HG03558 (cell line): ENCODE measurements at regions not wholly inside any gene's neighbourhood (a gene's known extent, or its start where the extent isn't known, plus 50 kb on each side); places are given as distances from the start of the nearest gene placed in this dataset.

Source experiments
- ATAC-seq: cut with Tn5 transposase; IDR thresholded peaks from one replicate; pipeline ENCODE4 v1.9.1; 2021; ENCODE audit warnings: moderate number of reproducible peaks; ENCODE audit not compliant: unreplicated experiment; ENCODE audit errors: extremely low read depth

GRCh38 chr1:239322369-239322768 lies 64.0 kb upstream of the CHRM3 start:
- ATAC-seq, result no peak

DNA sequence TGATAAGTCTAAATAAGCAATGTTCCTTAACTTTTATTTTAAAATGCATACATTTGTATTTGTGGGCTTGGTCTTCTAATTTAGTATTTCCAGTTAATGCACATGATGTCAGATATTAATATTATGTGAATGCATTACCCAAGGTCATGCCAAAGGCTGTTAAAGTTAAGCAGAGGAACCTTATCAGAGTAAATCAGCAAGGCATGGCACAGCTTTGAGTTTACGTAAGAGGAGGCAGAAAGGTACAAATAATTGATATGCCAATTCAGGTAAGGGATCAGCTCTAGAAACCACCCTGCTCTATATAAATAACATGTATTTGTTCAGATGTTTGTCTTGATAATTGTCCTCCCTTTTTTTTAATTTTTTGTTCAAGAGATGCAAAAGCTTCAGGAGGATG lies 64.5 kb upstream of the CHRM3 start:
- no peak for ATAC-seq

- no peak for ATAC-seq
These were observed 68.4 kb upstream of the CHRM3 start for GRCh38 chr1:239317948-239318347.

- no peak for ATAC-seq
These were observed 70.6 kb upstream of the CHRM3 start for GRCh38 chr1:239315631-239316217.

DNA sequence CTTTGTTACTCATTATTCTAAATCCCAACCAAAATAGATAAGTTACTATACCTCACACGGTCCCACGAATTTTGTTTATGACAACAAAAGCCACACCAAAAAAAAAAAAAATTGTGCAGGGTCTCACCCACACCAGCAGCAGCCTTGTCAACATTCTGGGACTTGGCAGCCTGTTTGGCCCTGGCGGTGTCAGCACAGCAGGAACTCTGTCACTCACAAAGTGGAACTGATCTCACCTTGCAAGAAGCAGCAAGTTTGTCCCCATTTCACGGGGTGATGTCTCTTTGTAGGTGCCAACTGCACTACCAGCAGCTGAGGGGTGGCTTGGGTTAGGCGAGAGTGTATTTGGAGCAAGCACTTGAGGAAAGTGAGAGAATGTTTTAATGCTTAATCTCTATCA lies 75.0 kb upstream of the CHRM3 start:
- ATAC-seq, result no peak

- no peak for ATAC-seq
These were observed 77.6 kb upstream of the CHRM3 start for GRCh38 chr1:239308701-239309333.

GRCh38 chr1:239307886-239308285 lies 78.5 kb upstream of the CHRM3 start:
- ATAC-seq, result no peak

GRCh38 chr1:239306426-239306825 lies 79.9 kb upstream of the CHRM3 start:
- ATAC-seq, result no peak

GRCh38 chr1:239303289-239303688 lies 83.1 kb upstream of the CHRM3 start:
- no peak for ATAC-seq

DNA sequence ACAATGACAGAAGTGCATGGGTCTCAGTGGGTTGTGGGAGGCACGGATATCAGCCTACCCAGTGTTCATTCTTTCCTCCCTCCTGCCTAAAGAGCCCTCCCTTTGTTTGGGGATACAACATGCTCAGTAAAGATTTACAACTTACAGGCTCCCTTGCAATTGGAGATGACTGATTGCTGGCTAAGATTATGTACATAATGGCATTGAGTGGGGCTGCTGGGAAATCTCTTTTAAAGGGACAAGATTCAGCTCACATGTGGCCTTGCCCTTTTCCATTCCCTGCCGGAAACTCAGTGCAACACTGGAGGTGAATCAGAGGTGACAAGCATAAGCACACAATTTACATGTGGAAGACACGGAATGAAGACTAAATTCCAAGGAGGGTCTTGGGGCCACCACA lies 83.7 kb upstream of the CHRM3 start:
- ATAC-seq, result no peak

- no peak for ATAC-seq
These were observed 85.1 kb upstream of the CHRM3 start for GRCh38 chr1:239301251-239301650.

- ATAC-seq, result no peak
These were observed 88.5 kb upstream of the CHRM3 start for GRCh38 chr1:239297910-239298309.

- no peak for ATAC-seq
These were observed 92.8 kb upstream of the CHRM3 start for GRCh38 chr1:239293350-239294110.

DNA sequence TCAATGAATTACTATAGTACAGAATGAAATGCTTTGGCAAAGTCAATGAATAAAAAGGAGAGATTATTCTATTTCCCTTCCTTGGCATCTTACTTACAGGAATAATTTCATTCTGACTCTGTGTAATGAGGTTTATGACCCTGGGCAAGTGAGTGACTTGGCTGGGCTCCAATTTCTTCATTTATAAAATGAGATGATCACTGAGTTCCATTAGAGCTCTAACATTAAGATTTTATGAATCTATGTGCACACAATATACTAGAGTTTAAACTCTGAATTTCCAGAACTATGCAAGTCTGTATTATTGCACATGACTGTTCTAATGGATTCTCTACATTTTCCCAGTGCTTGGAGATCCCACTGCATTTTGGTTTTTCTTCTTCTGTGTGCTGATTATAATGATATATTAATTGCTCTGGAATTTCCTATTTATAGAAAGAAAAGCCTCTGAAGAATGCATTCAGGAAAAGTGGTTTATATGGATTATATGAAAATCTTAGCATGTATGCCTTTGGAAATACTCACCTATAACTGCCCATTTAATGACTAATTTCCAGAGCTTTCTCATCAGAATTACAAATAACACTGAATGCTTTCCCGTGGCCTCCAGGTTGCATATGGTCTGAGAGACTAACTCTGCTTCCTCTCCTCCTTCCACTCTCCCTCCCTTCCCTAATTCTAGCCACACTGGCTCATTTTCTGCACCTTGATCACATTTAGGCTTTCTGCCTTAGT lies 97.4 kb upstream of the CHRM3 start:
- ATAC-seq, result no peak

- no peak for ATAC-seq
These were observed 99.1 kb upstream of the CHRM3 start for GRCh38 chr1:239287296-239287695.

GRCh38 chr1:239283216-239283615 lies 103.2 kb upstream of the CHRM3 start:
- no peak for ATAC-seq

DNA sequence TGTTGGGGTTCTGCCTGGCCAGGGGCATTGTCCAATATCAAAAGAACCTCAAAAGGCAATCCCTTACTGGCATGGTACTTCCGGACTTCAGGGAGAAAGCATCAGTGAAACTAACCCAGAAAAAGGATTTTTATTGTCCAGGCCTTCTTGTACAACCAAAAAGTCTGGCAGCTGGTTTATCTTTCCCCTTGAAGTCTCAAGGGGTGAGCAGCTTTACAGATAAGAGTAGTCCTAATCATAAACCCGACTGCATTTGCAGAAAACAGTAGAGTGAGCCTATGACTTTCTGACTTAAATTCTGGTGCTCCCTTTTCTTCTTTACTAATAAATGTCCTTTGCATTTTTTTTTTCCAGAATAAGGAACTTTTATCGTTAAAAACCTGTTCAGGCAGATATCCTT lies 104.0 kb upstream of the CHRM3 start:
- no peak for ATAC-seq

DNA sequence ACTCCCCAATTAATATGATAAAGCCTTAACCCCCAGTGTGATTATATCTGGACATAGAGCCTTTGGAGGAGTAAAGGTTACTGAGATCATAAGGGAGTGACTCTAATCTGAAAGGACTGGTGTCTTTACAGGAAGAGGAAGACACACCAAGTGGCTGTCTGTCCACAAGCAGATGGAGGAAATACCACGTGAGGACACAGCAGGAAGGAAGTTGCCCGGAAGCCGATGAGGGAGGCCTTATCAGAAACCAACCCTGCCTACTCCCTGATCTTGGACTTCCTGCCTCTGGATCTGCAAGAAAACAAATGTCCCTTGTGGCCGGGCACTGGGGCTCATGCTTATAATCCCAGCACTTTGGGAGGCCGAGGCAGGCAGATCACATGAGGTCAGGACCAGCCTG lies 110.3 kb upstream of the CHRM3 start:
- ATAC-seq, result no peak

DNA sequence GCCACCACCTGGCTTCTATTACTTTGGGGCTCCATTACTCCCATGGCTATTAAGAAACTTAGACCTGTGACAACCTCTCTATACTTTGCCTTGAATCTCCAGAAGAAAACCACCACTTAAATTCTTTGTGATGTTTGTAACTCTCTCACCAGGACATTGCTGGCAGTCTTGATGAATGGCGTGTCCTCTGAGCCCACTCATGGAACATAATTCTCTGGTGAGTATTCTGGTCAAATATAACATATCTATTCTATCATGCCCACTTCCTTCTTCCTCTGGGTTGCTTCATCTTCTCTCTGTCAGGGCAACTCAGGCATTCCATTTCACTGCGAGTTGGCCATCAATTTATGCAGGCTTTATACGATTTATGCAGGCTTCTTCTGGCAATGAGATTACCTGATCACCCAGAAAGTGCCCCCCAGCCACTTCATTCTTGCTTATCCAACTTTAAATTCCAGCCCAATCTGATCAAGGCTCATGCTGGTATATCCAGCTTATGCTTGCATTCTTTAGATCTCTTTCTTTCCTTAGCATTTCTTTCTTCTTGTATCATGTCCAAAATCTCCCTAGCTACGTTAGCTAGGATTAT lies 112.0 kb upstream of the CHRM3 start:
- no peak for ATAC-seq

GRCh38 chr1:239270509-239270908 lies 115.9 kb upstream of the CHRM3 start:
- ATAC-seq, result no peak

DNA sequence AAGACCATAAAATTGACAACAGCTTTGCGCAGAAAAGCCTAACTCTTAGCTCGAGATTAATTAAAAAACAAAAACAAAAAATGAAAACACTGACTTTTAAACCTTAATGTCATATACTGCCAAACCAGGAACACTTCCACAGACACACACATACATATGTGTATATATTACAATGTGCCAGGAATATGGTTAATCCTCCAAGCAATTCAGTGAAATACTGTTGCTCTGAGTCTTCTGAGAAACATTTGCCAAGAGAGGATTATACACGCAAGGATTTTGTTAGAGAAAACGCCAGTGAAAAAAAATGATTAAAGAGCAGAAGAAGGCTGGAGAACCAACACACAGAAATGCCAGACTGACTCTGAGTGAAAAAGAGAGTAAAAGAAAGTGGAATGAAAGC lies 116.7 kb upstream of the CHRM3 start:
- no peak for ATAC-seq
